ENCODE measurements at regions not wholly inside any gene's neighbourhood (a gene's known extent, or its start where the extent isn't known, plus 50 kb on each side); places are given as distances from the start of the nearest gene placed in this dataset.
"Not testable (repeated sequence)": the region's sequence is repeated elsewhere in the genome, so short reads cannot be mapped to it uniquely, and the experiment has no call there.

DNA sequence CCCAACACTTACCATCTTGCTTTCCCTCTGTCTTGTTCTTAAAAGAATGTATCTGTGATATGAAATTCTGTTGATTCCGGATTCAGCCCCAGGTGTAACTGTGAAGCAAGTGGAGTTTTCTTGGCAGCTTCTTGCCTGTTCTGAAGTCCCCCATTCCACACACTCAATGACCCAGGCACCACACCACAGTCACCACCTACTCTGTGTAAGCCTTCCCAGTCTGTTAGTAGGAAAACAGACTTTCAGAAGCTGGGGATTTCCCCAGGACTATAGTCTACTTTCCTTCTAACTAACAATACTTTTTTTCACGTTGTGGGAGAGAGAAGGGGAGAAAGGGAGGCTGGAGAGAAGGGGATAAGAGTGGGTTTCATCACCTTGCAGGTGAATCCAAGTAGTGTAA lies 299.1 kb upstream of the PROX1 start:
- no peak for DNase-seq

DNA sequence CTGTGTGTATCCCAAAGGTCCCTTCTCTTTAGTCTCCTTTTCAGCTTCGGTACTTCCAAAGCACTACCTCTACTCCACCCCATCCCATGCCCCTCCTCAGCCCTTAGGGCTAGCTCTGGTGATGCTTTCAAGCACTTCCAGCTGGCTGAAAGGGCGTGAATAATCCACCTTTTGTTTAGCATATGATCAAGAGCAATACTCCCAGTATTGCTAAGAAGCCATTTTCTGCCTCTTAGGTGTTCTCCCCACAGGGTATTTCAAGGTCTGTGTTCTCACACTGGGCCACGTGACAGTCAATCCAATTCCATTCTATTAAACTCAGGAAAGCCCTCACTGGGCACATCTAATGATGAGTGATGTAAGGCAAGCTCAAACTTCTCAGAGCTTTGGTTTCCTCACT lies 298.5 kb upstream of the PROX1 start:
- no peak for DNase-seq

DNA sequence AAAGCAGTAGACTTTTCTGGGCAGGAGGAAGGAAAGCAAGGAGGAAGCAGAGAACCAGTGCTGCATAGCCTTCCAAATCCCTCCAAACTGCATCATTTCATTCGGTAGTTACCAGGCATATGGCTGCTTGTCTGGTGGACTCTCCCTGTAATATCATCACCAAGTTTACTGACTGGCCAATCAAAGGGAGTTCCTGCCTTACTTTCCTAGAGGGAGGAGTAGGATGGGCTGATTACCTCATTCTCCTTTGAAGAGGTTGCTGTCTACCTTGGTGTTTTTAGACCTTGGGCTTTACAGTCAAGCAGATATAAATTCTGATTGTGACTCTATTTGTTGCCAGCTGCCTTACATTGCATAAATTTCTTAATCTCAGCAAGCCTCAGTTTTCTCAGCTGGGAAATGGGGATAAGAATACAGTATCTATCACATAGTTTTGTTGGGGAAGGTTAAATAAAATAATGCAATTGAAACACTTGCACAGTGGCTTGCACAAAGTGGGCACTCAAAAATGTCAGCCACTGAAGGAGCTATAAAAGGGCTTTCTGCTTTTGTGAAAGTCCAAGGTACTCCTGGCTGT lies 297.3 kb upstream of the PROX1 start:
- DNase-seq = no peak

DNA sequence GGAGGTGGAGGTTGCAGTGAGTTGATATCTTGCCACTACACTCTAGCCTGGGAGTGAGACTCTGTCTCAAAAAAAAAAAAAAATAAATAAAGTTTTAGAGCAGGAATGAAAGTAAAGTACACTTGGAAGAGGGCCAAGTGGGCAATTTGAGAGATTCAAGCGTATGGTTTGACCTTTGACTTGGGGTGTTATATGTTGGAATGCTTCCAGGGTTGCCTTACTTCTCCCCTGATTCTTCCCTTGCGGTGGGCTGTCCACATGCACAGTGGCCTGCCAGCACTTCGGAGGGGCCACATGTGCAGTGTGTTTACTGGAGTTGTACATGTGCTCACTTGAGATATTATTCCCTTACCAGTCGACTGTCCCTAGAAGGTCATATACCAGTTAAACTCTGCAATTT lies 295.5 kb upstream of the PROX1 start:
- no peak for DNase-seq

DNA sequence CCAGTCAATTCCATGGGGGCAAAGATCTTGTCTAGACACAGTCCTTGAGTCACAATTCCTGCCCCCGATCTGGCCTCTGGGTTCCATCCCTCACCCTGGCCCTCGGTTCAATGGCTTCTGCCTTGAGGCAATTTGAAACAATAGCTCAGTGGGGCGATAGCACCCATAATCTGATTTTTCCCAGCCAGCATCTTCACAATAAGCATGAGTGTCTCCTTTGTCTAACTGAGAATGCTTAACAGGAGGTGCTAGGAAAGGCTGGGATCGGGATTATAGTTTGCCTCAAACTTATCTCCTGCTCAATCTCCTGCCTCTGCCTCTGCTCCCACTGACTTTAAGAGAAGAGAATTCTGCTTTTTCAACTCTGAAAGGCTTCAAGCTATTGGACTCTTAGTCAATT lies 293.9 kb upstream of the PROX1 start:
- no peak for DNase-seq

DNA sequence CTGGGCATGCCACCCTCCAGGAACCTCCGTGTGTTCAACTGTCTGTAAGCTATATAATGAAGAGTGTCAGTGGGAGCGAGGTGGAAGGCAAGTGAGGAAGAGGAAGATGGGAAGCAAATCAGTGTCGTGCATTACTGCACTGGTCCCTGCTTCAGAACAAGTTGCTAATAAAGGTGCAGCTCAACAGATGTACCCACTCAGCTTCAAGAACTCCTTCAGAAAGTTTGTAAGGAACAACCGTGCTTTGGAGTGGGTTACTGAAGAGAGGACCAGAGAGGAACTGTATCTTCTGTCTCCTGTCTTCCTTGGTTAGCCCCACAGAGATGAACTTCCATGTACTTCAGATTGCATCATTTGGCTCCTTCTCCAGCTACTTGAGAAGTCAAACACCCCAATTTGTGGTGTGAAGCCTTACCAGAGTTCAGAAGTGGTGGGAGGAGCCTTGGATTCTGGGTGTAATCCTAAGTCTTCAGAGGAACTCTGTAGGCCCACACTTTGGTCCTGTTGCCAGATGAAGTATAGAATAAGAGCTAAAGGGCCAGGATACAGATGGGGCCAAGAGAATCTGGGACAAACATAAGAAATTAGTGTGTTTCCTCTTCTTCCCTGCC lies 290.5 kb upstream of the PROX1 start:
- no peak for DNase-seq

- no peak for DNase-seq
Observed at GRCh38 chr1:213698092-213698702, 289.6 kb upstream of the PROX1 start.

- DNase-seq = no peak
Observed at GRCh38 chr1:213702703-213703102, 285.1 kb upstream of the PROX1 start.

GRCh38 chr1:213704941-213705340 lies 282.8 kb upstream of the PROX1 start:
- DNase-seq = no peak

DNA sequence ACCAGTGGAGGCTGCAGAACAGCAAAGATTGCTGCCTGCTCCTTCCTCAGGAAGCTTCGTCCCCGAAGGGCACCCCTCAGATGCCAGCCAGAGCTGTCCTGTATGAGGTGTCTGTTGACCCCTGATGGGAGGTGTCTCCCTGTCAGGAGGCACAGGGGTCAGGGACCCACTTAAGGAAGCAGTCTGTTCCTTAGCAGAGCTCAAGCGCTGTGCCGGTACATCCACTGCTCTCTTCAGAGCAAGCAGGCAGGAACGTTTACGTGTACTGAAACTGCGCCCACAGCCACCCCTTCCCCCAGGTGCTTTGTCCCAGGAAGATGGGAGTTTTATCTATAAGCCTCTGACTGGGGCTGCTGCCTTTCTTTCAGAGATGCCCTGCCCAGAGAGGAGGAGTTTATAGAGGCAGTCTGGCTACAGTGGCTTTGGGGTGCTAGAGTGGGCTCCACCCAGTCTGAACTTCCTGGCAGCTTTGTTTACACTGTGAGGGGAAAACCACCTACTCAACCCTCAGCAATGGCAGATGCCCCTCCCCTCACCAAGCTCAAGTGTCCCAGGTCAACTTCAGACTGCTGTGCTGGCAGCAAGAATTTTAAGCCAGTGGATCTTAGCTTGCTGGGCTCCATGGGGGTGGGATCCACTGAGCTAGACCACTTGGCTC lies 275.8 kb upstream of the PROX1 start:
- not testable (repeated sequence) for DNase-seq

GRCh38 chr1:213714645-213715044 lies 273.1 kb upstream of the PROX1 start:
- DNase-seq = no peak

- DNase-seq = no peak
Observed at GRCh38 chr1:213715182-213715581, 272.6 kb upstream of the PROX1 start.

GRCh38 chr1:213719462-213719861 lies 268.3 kb upstream of the PROX1 start:
- no peak for DNase-seq

DNA sequence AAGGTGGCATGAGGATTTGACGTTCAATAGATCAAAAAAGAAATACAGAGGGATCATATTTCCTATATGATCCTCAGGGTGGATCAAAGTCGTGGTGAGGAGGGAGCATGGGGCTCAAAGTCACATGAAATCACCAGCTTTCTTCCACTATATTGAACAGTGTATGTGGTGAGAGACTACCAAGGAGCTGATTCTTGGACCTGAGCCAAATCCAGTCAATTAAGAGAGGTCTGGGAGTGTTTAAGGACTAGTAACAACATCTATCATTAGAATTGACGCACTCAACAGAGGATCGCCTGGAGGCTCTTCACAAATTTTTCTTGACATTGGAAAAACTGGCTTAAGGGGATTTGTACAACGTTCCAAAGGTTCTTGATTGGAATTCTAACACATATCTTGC lies 267.7 kb upstream of the PROX1 start:
- no peak for DNase-seq

DNA sequence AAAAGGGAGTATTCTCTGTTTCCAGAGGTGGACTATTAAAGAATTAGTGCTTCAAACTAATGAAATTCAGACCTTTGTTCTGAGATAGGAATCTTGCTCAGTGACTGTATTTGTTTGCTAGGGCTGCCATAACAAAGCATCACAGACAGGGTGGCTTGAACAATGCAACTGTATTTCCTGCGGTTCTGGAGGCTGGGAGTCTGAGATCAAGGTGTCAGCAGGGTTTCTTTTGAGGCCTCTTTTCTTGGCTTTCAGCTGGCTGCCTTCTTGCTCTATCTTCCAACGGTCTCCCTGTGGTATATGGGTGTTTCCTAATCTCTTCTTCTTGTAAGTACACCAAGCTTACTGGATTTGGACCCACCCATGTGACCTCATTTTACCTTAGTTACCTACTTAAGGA lies 264.6 kb upstream of the PROX1 start:
- no peak for DNase-seq

DNA sequence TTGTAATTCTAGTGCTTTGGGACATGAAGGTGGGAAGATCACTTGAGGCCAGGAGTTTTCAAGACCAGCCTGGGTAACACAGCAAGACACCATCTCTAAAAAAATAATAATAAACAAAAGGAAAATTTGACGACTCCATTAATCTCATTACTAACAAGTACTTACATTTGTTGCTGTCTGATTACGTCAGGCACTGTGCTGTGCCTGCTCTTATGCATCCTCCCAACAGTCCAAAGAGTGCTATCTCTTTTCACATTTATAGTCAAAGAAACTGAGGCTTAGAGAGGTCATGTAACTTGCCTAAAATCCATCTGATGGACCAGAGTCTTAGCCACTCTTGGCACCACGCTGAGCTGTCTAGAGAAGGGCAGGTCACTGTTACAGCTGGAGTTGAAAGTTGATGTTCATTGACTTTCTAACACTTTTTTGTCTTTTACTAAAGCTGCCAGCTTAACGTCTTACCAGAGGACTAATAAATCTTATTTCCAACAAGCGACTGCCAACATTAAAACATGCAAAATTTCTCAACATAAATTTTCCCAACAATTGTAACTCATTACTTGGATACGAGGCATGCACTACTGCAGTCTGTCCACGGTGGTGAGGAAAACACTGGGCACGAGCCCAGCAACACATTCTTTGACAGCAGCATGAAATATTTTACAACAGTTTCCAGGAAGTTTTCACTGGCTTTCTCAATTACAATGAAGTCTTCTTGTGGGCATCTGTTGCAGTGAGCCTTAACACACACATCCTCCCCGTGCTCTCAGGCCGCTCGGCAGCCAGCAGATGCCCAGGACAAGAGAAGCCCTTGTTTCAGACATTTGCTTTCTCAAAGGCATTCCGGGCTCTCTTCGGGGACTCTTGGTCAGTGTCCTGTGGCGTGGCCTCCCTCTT lies 262.9 kb upstream of the PROX1 start:
- DNase-seq = no peak

GRCh38 chr1:213727853-213728592 lies 259.8 kb upstream of the PROX1 start:
- DNase-seq = no peak

- DNase-seq = no peak
Observed at GRCh38 chr1:213728593-213729536, 258.9 kb upstream of the PROX1 start.

- DNase-seq = no peak
Observed at GRCh38 chr1:213733705-213734104, 254.1 kb upstream of the PROX1 start.

DNA sequence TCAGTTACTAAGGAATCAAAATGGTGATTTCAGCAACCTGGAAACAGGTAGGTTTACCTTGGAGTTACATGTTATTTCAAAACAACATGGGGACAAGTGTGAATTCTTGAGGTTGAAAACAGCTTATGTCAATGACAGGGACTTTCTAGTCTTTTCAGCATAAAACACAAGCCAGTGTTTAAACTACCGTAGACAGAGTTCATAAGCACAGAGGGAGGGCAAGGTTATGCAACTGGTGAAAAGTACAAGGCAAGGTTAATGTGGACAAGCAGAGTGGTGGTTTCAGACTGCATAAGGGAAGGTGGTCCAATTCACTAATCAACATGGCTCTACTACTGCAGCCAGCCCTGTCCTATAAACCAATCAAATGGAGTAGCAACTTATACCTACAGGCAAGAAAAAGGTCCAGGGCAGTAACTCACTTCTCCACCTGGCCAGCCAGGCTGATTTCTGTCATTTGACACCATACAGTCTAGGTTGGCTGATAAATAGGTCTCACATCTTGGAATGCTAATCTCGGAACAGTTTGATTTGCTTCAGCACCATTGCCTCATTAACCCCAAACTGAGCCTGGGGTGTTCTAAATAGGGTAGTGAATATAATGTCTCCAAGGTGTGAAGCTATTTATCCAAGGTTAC lies 250.3 kb upstream of the PROX1 start:
- no peak for DNase-seq

DNA sequence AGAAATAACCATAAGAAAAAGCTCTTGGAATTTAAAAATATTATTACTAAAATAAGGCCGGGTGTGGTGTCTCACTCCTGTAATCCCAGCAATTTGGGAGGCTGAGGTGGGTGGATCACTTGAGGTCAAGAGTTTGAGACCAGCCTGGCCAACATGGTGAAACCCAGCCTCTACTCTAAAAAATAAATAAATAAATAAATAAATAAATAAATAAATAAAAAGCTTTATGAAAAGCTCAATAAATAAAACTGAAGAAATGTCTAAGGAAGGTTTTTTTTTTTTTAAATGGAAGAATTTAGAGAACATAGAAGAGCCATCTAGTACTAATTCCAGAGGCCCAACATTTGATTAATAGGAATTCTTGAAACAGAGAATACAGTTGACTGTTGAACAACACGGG lies 249.1 kb upstream of the PROX1 start:
- DNase-seq = no peak

All from T1000 (cell line).